GM13976 (cell line): ENCODE measurements at regions not wholly inside any gene's neighbourhood (a gene's known extent, or its start where the extent isn't known, plus 50 kb on each side); places are given as distances from the start of the nearest gene placed in this dataset.

ENCODE experiments used
- DNase-seq: peaks from one replicate; pipeline ENCODE4 v3.0.0; 2012; ENCODE audit warnings: low spot score
- CTCF ChIP-seq: IDR thresholded peaks from 2 replicates; pipeline ENCODE4 v1.5.1; 2012; ENCODE audit warnings: borderline replicate concordance, mild to moderate bottlenecking; ENCODE audit not compliant: insufficient read depth; ENCODE audit errors: extremely low read depth, missing control alignments, control extremely low read depth
- in situ Hi-C: fragments of 300-500 bp; cut with MboI; formaldehyde crosslinking; loops from one replicate; pipeline ENCODE4 v1.12.0; 2022; ENCODE audit warnings: low sequenced_read_pairs, mixed read lengths, inconsistent platforms; ENCODE audit not compliant: unreplicated experiment

GRCh38 chr12:116636608-116637519 lies 77.7 kb downstream of the MAP1LC3B2 start:
- DNase-seq: no peak
- TF ChIP-seq CTCF: no peak
- in situ Hi-C loops: no loop called here

GRCh38 chr12:116635487-116635886 lies 76.3 kb downstream of the MAP1LC3B2 start:
- in situ Hi-C loops: no loop called here

GRCh38 chr12:116633476-116633875 lies 74.3 kb downstream of the MAP1LC3B2 start:
- TF ChIP-seq CTCF: no peak
- in situ Hi-C loops: no loop called here
- no peak for DNase-seq

More at GRCh38 chr12:116635487-116635886, 76.3 kb downstream of the MAP1LC3B2 start:
- peak; percentile 47 for DNase-seq
- no peak for TF ChIP-seq CTCF

GRCh38 chr12:116631619-116632018 lies 72.4 kb downstream of the MAP1LC3B2 start:
- DNase-seq: no peak
- in situ Hi-C loops: no loop called here
- no peak for TF ChIP-seq CTCF

- DNase-seq: no peak
- in situ Hi-C loops: no loop called here
- no peak for TF ChIP-seq CTCF
These were observed 71.6 kb downstream of the MAP1LC3B2 start for GRCh38 chr12:116630762-116631161.

- no peak for DNase-seq
- in situ Hi-C loops: no loop called here
- no peak for TF ChIP-seq CTCF
These were observed 70.3 kb downstream of the MAP1LC3B2 start for GRCh38 chr12:116629480-116629879.
